Suppressor macrophage treated with lipopolysaccharide for 1 hour (primary cell): ENCODE measurements at regions not wholly inside any gene's neighbourhood (a gene's known extent, or its start where the extent isn't known, plus 50 kb on each side); places are given as distances from the start of the nearest gene placed in this dataset.
"Not testable (repeated sequence)": the region's sequence is repeated elsewhere in the genome, so short reads cannot be mapped to it uniquely, and the experiment has no call there.

ENCODE experiments used
- DNase-seq, 3 donors: peaks; one replicate each; pipeline ENCODE4 v3.0.0-alpha.2; 2020 to 2022

DNA sequence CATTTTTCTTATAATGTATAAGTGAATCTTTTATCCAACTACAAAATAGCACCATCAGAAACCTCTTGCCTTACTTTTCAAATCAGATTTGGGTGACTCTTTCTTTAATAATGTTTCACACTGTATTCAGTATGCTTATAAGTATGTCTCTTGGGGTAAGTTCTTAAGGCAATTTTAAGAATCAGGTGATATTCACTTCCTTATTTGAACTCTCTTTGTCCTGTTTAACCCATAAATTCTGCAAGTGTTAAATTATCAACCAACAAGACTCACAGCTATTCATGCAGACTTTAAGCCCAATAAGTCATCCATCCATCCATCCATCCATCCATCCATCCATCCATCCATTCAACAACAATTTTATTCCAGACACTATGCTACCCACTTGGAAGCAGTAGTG lies 142.7 kb upstream of the FBXL17 start:
- no peak for DNase-seq

- peak in 1 of 3 donors; percentile 4 for DNase-seq
These were observed 141.5 kb upstream of the FBXL17 start for GRCh38 chr5:108523360-108523759.

DNA sequence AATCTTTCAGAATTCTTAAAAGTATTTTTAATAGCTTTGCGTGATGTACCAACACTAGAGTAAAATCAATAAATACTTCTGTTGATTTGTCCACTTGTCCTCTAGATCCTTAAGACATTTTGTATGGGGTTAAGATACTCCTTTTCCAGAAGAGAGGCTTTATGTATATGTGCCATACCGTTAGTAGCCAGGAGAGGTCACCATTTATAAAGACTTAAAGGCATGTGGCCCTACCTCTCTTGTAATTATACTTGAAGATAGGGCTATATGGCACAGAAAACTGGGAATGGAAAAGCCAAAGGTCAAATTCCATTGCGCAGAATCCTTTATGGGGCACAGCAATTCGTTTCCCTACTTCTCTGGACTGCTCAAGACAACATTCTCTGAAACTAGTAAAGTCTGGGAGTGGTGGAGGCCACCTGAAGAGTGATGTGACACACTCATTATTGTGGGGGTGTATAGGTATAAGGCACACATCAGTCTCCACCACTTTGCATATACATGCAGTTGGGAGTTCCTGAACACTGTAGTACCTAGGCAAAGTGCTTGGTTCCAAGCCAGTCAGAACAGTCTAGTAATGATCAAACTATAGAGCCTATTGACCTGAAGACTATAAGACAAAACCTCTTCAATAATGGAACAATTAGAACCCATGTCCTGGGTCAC lies 140.1 kb upstream of the FBXL17 start:
- DNase-seq: peak; percentile 61 to 68 (median 64)

DNA sequence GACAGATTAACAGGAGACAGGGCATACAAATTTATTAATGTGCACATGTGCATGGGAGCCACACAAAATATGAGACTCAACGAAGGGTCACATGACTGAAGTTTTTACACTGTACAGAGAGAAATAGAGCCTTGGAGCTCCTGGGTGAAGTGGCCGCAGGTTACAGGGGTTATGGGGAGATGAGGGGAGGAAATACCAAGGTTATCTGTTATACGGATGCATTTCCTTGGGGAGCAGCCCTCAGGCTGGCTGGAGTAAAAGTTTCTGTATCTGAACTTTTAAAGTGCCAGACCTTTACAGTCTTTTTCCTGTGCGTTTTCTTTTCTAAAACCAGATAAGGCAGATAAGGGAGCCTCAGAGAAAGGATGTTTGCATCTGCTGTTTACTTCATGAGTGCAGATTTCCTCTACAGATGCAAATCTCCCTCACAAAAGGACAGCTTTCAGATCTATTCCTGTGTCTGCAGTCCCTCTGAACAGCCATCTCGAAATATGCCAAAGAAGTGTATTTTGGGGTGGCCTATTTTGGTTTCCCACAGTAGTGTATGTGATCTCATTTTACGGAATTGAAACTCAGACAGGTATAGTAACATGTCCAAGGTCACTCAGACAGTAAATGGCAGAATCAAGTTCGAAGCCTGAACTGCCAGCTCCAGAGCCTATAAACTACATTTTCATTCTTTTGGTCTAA lies 139.3 kb upstream of the FBXL17 start:
- DNase-seq: no peak

- no peak for DNase-seq
These were observed 134.9 kb upstream of the FBXL17 start for GRCh38 chr5:108516785-108517184.

- DNase-seq: no peak
These were observed 133.7 kb upstream of the FBXL17 start for GRCh38 chr5:108515517-108516105.

DNA sequence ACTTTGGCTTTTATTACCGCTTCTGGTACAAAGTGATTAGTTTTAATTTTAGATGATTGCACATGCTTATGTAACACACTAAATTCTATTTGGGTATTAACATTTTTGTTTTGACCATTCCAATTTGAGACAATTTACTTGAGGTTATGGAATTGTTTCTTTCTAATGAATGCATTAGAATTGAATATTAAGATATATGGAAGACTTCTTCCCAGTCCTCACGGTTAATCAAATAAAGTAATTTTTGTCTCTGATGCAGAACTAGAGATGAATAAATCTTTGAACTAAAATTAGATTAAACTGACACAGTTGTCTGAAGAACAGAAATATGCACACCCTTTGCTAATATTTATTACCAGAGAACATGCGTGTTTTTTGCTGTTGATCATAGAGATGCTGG lies 127.1 kb upstream of the FBXL17 start:
- no peak for DNase-seq

DNA sequence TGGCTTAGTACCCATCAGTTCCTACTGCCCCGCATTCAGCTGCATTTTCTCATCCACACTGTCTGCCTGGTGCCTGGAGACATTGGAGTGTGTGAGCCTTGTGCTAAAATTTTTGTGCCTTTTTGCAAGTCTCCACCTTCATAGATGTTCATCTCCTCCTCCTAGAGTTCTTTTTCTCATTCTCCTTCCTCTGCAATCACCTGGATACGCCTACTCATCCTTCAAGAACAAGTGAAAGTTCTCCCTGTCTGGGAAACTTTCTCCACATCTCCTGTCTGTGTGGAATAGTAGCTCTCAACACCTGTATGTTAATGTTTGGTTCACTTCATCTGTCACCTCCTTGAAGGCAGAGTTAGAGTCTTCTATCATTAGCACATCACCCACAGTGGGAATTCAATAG lies 125.7 kb upstream of the FBXL17 start:
- no peak for DNase-seq

GRCh38 chr5:108505608-108506007 lies 123.7 kb upstream of the FBXL17 start:
- no peak for DNase-seq

GRCh38 chr5:108504974-108505373 lies 123.1 kb upstream of the FBXL17 start:
- no peak for DNase-seq

GRCh38 chr5:108503986-108504385 lies 122.1 kb upstream of the FBXL17 start:
- DNase-seq: no peak

DNA sequence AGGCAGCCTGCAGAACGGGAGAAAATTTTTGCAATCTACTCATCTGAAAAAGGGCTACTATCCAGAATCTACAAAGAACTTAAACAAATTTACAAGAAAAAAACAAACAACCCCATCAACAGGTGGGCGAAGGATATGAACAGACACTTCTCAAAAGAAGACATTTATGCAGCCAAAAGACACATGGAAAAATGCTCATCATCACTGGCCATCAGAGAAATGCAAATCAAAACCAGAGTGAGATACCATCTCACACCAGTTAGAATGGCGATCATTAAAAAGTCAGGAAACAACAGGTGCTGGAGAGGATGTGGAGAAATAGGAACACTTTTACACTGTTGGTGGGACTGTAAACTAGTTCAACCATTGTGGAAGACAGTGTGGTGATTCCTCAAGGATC lies 113.7 kb upstream of the FBXL17 start:
- not testable (repeated sequence) for DNase-seq

DNA sequence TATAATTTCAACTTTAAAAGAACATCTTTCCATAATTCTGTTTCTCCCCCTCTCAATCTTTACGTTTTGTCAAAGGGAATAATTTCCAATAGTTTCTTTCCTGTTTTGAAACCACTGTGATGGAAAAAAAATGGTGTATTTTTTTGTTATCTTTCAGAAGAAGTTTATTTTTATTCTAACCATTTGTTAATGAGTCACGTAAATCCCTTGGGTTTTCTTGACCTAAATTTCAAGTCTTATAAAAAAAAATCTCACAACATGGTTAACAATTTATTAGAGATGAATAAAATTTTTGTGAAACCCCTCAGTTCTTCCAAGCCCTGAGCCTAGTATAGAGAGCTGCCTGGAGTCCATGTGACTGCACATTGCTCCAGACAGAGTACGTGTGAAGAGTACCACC lies 106.1 kb upstream of the FBXL17 start:
- DNase-seq: no peak

- DNase-seq: no peak
These were observed 102.1 kb upstream of the FBXL17 start for GRCh38 chr5:108484035-108484434.

DNA sequence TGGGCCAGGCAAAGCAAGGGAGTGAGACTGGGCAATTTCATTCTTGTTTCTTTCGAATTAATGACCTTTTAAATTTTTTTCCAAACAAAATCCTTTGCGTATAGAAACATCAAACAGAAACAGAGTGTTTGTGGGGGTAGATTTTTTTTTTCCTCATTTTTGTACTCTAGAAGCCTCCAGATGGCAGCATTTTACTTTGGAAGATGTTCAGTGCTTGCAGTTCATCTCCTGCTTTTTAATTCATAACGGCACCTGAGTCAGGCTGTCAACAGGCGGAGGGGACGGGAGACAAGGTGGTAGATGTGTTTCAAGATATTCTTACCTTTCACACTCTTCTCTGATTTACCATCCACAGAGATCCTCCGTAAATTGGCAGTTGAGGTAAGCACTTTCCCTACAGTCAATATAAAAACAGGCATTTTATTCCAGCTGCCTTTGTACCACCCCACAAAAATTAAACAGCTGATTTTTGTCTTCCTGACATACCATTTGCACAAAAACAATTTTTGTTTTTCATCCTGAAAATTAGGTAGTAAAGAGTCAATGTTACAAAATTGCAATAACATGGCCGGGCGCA lies 99.5 kb upstream of the FBXL17 start:
- DNase-seq: peak in 1 of 3 donors; percentile 5

- DNase-seq: no peak
These were observed 90.3 kb upstream of the FBXL17 start for GRCh38 chr5:108472237-108472636.

GRCh38 chr5:108467563-108467962 lies 85.7 kb upstream of the FBXL17 start:
- DNase-seq: no peak

DNA sequence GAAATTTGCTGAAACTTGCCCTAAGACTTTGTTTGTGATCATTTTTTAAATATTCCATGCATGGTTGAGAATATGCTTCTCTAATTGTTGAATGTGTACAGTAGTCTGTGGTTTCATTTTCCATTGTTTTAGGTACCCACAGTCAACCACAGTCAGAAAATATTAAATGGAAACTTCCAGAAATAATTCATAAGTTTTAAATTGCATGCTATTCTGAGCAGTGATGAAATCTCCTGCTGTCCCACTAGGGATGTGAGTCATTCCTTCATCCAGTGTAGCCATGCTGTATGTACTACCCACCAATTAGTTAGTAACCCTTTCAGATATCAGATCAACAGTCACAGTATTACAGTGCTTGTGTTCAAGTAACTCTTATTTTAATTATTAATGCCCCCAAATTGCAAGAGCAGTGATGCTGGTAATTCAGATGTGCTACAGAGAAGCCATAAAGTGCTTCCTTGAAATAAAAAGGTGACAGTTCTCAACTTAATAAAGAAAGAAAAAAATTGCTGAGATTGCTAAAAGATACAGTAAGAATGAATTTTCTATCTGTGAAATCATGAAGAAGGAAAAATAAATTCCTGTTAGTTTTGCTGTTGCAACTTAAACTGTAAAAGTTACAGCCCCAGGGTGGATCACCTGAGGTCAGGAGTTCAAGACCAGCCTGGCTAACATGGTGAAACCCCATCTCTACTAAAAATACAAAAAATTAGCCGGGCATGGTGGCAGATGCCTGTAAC lies 79.9 kb upstream of the FBXL17 start:
- DNase-seq: peak in 2 of 3 donors; percentile 1 to 19

- DNase-seq: no peak
These were observed 77.9 kb upstream of the FBXL17 start for GRCh38 chr5:108459769-108460168.

- no peak for DNase-seq
These were observed 69.4 kb upstream of the FBXL17 start for GRCh38 chr5:108451269-108451668.

- not testable (repeated sequence) for DNase-seq
These were observed 62.2 kb upstream of the FBXL17 start for GRCh38 chr5:108444130-108444529.

GRCh38 chr5:108442063-108442651 lies 60.3 kb upstream of the FBXL17 start:
- not testable (repeated sequence) for DNase-seq

- no peak for DNase-seq
These were observed 55.5 kb upstream of the FBXL17 start for GRCh38 chr5:108437425-108437824.
